ENCODE measurements at regions not wholly inside any gene's neighbourhood (a gene's known extent, or its start where the extent isn't known, plus 50 kb on each side); places are given as distances from the start of the nearest gene placed in this dataset.

DNA sequence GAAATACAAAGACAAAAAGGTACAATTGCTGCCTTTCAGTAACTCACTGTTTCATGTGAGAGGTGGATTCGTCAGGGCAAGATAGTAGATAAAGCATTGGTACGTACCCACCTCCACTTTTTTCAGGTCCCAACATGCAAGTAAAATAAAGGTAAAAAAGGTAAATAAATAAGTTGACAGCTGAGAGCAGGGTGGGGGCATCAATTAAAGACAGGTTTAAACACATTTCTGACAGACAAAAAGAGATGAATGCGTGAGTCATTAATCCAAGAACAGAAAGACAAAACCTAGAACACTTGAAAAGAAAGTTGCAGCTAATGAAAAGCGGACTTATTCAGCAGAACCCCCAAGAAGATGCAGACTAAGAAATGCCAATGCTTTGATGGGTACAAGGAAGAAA, 979.6 kb upstream of the CDH2 start:
- no peak for DNase-seq (ENCODE audit: low spot score)

DNA sequence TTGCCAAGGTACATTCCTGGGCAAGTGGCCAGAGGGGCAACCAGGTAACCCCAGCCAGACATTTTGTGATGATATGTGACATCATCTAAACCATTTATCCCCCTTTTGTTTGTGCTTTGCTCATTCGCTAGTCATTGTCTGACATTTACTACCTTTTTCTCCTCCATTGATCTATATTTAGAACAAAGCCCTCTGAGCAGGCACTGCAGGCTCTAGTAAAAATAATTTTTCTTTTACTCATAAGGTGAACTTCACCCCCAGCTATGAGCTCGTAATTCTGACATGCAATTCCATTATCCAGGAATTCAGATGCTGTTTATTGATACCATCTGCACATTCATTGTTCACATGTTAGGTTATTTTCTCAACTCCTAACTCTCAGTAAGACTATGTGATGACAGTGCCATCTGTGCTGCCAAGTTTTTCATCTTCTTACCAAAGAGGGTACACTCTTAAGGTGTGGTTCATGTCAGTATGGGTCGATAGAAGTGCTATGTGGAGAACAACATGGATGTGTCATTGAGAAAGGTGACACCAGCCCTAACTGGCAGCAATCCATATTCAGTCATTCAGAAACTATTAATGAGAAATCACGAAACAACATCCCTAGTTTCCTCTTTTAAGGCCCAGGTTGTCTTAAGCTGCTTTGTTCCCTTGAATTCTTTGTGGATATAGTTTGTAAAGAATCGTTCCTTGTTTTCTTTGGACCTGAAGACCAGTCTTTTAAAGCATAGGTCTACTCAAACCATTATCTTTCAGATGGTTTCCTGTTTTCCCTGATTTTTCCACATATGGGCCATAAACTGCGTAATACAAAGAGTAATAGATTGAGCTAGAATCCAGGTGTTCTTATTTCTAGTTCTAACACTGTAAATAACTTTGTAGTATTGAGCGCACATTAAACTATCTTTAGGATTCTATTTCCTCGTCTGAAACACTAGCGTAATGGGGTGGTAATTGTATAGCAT, 978.1 kb upstream of the CDH2 start:
- no peak for DNase-seq (ENCODE audit: low spot score)

DNA sequence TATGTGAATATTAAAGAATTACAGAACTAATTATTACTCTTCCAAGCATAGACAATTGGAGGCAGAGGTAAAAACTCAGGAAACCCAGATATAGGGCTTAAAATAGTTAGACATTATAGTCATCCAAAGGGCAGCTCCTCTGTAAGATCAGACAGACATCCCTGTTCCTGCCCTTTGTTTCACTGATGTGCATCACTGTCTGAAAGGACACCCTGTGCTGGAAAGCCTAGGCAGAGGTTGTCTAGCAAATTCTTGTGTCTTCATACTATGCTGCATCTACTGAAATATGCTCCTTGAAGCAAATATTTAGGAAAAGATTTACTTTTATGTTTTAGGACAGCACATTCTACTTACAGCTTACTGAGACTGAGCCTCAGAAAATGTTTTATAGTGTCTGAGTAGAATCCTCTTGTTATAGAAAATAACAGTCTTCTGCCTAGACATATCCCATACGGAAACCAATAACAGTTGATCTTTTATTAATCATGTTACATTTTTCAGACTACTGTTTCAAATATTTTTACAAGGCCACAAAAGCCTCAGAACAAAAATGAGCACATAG, 977.3 kb upstream of the CDH2 start:
- DNase-seq (ENCODE audit: low spot score), result no peak

DNA sequence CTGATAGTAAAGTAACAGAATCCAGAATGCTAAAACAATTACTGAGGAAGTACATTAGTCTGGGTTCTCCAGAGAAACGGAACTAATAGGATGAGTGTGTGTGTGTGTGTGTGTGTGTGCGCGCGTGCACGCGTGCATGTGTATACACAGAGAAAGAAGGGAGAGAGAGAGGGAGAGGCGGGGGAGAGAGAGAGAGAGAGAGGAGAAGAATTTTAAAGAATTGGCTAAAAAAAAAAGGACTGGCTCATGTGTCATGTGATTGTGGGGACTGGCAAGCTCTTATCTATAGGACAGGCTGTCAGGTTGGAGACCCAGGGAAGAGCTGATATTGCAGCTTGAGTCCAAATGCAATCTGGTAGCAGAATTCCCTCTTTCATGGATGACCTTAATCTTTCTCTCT, 976.2 kb upstream of the CDH2 start:
- DNase-seq (ENCODE audit: low spot score), result no peak

DNA sequence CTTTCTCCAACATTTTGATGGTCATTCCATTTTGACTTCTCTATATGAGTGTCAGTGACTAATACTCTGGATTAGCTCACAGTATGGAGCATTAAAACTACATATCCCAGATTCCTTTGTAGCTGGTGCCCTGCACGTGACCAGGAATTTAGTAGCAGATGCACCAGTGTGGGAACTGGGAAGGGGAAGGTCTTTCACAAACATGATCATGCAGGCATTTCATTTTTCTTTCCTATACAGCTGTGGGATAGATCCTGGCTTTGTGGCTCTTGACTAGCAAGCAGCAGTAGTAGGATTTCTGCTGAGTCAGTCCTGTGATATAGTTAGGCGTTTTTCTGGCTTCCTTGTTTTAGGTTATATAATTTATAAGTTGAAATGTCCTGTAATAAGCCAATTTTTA, 971.0 kb upstream of the CDH2 start:
- DNase-seq (ENCODE audit: low spot score), result no peak

DNA sequence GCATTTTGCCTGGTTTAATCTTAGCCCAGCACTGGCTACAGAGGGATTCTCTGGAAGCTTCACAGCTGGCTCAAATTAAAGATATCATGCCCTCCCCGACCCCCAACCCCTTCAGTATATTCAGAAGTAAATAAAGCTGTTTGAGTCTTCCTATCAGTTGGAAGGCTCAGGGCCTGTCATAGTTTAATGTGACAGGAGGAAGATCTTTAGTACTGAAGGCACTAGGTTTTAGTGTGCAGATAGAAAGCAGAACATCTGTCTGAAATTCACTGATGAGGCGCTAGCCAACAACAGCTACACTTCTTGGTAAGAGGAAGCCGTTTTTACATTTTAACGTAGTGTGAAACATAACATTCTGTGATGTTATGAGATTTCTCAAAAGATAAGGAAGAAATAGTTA, 969.1 kb upstream of the CDH2 start:
- no peak for DNase-seq (ENCODE audit: low spot score)

DNA sequence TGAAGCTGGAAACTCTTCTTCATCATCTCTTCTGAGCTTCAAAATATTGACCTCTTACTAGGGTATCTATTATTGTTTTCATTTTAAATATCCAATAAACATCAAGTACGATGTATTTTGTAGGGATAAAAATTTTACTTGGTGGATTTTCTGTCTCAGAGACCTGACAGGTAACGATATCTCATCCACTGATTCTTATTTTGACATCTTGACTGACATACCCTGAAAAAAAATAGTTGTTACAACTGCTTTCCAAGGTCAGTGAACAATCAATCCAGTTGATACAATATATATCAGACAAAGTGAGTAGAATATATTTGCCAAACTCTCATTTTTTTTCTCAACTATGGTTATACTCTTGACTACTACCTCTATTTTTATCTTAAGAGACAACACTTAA, 963.7 kb upstream of the CDH2 start:
- DNase-seq (ENCODE audit: low spot score), result no peak

DNA sequence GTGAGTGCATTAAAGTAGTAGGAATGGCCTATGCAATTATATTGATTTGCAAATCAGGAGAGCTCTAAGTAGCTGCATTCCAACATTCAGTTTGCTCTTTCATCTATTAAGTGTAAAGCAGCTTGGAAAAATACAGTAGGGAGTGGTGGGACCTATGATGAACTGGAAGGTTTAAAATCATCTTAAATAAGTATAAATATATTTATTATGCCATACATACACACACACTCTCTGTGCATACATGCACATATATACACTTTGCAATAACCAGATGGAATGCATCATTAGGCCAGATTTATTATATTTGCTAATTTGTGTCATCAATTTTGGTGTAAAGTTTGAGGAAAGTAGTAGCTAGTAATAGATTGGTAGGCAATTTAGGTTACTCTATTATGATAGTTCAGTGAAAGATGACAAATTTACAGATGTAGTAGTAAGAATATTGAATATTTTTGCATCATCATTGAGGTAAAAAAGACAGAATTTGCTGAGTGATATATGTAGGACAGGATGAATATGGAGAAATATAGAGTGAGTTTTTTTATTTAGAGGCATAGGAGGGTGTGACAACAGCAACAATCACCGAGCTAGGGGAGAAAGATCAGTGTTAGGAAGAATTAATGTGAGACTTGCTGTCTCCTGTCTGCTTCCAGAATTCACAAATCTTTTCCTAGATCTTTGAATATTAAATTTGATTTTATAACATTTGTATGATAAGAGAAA, 961.0 kb upstream of the CDH2 start:
- DNase-seq (ENCODE audit: low spot score), result no peak

DNA sequence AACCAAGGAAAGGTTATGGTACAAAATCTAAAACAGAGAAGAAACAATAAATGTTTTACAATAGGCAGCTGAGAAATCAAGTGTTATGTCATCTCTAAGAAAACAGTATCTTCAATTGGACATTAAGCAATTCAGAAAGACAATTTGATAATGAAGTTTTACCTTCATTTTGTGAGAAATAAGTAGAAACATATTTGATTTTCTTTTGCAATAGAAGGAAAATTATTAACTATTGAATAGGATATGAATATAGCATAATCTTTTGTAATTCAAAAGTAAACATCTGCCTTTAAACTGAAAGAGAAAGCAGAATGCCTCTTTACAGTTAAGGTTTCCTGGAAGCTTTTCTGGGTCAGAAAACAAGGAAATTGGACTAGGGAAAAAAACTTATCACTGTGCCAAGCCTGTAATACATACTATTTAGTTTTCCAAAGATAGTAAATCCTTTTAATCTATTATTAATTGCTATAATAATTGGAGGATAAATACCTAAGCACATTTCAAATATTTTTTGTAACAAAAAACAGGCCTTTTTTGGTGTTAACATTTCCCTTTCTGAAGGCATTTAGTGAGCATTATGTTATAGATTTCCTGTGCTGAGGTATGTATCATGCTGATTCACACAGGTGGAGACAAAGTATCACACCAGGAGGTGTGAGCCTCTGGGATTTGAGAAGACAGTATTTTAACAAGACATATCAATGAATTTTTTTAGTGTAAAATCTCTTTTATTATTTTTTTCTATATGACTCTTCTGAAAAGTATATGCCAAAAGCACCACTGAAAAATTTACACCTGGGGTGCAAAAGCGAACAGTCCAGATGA, 947.0 kb upstream of the CDH2 start:
- DNase-seq (ENCODE audit: low spot score), result no peak

DNA sequence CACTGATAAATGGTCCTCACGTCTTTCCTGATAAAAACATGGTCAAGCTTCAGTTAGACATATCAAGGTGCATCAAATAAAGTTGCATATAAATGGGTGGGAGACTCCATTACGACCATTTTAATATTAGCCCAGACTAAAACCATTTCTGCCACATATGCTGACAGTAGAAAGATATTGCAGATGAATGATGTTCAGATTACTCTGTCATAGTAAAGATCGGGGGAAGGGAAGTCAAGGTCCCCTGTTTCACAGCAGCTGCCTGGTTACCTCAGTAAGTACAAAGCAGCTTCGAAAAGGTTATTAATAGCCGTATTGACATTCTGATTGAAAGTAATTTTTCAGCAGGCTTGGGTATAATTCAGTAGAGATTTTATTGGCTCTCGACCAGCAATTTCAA, 927.7 kb upstream of the CDH2 start:
- DNase-seq (ENCODE audit: low spot score), result no peak

DNA sequence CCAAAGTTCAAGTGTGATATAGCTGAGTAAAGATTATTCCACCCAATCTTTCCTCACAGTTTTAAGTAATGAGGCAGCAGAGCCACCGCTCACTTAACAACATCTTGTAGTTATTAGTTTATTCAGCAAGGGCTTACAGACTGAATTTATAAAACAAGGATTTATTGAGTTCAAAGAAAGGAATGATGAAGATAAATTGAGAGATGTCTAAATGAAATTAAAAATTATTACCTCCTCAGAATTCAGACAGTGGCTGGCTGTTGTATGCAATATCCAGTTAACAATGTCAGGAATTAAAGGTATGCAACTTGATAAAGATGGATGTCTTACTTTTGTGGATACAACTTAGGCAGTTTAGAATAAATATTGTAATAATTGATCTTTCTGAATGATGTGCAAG, 927.3 kb upstream of the CDH2 start:
- no peak for DNase-seq (ENCODE audit: low spot score)

DNA sequence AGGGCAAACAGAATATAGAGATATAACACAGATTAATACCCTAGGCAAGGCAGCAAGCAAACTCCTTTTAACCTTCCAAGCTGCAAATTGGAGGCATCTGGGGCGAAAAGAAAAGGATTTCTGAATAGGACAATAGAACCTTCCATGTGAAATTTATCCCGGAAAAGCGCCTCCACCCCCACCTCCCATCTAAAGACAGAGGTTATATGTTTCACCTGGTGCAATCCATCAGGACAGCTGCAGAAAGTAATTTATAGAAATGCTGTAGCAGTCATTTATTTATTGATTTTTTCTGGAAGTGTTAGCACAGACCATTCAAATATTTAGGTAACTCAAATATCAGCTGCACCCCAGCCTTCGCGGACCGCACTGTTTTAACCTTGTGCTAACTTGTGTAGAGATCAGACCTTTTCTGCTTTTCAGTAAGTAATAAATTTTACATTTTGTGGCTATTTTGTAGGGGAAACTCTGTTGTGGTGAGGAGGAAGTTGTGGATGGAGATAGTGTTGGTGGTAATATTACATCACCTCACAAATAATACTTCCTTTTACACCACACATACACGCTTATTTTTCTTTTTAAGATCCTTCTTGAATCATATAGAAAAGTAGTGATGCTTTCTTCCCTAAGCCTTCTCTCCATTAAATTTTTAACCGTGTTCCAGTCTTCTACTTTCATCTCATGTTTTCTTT, 919.3 kb upstream of the CDH2 start:
- DNase-seq (ENCODE audit: low spot score), result no peak

DNA sequence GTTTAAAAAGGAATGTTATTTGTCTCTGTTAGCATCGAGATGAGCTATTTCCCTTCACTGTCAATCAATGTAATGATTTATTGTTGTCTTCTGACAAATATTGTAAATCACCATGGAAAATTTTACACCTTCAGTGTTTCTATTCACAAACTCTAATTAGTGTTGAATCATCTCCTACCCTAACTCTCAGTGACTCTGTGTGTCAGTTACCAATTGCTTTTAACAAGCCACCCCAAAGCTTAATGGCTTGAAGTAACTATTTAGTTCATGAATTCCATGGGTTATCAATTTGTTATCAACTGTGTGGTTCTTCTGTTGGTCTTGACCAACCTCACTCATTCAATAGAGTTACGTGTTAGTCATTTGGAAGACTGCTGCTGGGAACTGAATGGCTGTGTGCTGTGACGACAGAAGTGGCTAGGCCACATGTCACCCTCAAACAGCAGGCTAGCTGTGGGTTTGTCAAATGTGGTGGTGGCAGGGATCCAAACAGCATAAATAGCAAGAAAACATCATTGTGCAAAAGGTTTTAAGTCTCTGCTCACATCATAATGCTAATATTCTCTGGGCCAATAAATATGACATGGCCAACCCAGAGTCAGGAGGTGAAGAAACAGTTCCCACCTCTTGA, 910.8 kb upstream of the CDH2 start:
- no peak for DNase-seq (ENCODE audit: low spot score)

DNA sequence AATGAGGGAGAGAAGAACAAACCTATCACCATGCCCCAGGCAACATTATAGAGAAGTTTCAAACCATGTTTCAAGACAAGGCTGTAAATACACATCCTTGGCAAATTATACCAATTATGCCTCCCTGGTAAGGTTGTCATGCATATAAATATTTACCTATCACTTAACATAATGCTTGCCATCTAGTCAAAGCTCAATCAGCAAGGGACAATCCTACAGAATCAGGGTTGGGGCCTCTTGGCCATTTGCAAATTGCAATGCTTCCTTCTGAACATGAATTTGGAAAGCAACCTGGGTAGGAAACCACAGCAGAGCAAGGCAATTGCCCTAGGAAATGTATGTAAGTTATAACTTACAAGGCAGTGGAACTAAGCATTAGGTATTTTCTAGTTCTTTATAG, 907.2 kb upstream of the CDH2 start:
- no peak for DNase-seq (ENCODE audit: low spot score)

DNA sequence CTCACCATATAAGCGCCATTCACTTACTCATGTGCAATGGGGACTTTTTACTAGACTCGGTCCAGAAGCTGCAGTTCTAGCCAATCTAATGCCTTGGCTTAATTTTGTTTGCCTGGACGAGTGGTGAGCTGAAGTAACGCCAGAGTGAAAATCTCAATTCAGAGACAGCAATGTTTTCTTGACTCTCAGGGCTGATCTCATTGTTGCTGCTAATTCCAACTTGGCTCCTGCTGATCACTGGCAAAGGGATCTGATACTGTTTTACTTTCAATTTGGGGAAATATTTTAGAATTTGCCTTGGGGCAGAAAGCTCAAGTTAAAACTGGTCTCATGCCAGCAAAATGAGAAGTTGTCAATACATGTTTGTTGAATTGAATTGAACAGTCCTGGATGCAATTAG, 906.6 kb upstream of the CDH2 start:
- no peak for DNase-seq (ENCODE audit: low spot score)

DNA sequence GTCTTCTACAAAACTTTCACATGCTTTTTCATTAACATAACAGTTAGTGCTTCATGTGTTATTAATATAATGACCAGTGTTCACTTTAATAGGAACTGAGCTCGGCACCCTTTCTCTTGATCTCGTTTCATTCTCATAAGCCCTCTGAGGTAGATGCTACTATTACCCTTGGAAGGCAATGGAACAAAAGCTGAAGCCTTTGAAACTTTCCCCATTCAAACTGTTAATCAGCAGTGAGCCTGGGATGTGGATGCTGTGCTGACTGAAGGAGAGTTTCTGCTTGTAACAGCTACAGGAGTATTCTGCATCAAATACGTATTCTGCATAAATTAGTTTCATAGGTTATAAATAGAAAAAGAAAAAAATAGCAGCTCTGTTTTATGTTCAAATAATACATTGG, 904.0 kb upstream of the CDH2 start:
- DNase-seq (ENCODE audit: low spot score), result no peak

DNA sequence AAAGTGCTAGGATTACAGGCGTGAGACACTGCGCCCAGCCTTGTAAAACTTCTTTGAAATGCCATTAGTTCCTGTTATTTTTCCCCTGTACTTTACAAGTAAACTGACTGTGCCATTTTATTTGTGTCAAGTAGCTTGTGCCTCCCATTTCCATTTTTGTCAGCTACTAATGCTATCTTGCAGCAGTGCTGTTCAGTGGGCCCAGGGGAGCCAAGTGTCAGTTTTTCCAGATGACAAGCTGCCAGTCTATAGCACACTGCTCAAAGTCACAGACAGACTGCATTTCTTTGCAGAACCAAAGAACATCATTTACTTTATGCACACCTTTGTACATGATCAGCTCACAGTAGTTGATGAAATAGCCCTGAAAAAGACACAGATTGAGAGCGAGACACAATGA, 901.3 kb upstream of the CDH2 start:
- no peak for DNase-seq (ENCODE audit: low spot score)

DNA sequence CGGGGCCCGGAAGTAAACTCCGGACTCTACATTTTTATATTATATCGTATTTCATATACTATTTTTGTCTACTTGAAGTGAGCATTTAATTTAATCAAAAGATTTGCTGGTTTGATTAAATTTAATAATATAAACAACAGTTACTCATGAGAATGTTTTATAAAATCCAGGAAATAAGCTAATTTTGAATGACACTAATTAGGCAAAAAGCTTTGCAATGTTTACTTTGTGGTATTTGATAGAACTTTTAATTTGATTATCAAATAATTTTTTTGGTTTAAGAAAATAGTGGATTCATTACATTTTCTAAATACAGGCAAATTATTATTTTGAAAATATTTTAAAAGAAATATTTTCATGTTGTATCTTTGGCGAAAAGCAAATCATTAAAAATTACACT, 900.4 kb upstream of the CDH2 start:
- no peak for DNase-seq (ENCODE audit: low spot score)

DNA sequence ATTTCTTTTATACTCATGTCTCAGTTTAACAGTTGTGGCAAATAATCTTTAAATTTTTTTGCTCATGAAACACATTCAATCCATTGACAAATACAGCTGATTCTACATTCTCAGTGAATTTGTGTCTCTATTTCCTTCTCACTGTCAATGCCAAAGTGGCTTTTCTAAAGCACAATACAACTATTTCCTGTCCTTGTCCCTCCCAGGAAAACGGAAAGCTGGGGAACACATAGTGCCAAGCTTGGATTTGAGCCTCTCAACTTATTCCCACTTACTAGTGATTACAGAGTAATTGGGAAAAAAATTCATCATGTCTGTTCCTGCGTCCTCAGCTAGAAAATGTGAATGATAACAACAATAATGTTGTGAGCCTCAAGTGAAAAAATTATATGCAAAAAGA, 899.7 kb upstream of the CDH2 start:
- DNase-seq (ENCODE audit: low spot score), result no peak

DNA sequence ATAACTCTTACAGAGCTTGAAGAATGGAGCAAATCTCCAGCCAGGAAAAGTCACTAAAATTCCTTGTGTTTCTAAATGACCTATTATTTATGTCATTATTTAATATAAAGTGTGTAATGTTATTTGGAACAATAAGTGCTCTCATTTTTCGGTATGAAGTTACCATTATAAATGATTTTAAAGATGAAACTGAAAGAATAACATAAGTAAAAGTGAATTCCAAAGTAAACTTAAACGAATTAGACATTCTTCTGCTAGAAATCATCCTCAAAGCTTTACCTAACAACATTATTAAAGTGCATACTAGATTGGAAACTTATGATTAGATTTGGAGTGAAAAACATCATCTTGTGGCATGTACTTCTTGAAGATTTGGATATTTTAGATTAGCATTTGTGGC, 897.2 kb upstream of the CDH2 start:
- DNase-seq (ENCODE audit: low spot score), result no peak

DNA sequence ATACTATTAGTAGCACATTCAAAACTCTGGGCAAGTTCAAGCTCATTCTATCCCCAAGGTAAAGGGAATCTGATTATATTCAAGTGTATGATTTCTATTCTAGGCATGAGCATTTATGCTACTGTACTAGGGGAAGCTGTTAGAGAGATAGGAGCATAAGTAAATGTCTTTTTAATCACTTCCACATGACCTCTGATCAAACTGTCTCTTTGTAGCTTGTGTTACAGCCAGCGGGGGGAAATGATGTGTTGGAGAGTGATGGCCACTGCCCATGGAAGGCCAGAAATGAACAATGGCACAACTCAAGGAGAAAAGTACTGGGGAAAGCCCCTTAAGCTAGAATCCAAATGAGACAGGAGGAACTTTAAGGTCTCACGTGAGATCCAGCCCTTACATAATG, 894.9 kb upstream of the CDH2 start:
- no peak for DNase-seq (ENCODE audit: low spot score)
